ENCODE measurements at regions not wholly inside any gene's neighbourhood (a gene's known extent, or its start where the extent isn't known, plus 50 kb on each side); places are given as distances from the start of the nearest gene placed in this dataset.

GRCh38 chr16:86752582-86753175 is 174.3 kb downstream of the FOXL1 start:
- no peak for FAIRE-seq
- no peak for TF ChIP-seq CTCF (IDR thresholded peaks at IDR 0.05; ENCODE audit: borderline replicate concordance, extremely low read depth, insufficient read depth)
- no peaks in the 10 kb centered on the region for H3K4me1 ChIP-seq (ENCODE audit: control insufficient read depth in 2 of 3, insufficient read depth in 2 of 3, low read depth in 1 of 3, low read length in 3 of 3)
- no peaks in the 10 kb centered on the region for H3K36me3 ChIP-seq (ENCODE audit: control insufficient read depth in 2 of 3, insufficient read depth in 3 of 3, low read length in 3 of 3)
- no peaks in the 10 kb centered on the region for H3K9me3 ChIP-seq (ENCODE audit: control insufficient read depth in 2 of 3, insufficient read depth in 1 of 3, low read length in 3 of 3)
- intact Hi-C loops (cut with DNase I): no loop called here
- no peak overlapping the region for H3K4me3 ChIP-seq (ENCODE audit: low read length in 3 of 3)
- DNase-seq: no peak
- no peak overlapping the region for H3K9ac ChIP-seq (ENCODE audit: low read length in 3 of 3)
- no peak overlapping the region for H3K27ac ChIP-seq (ENCODE audit: low read depth in 2 of 2, low read length in 2 of 2)
- no peaks in the 10 kb centered on the region for H3K27me3 ChIP-seq (ENCODE audit: control insufficient read depth, insufficient read depth, low read length)

GRCh38 chr16:86753399-86753798 is 175.1 kb downstream of the FOXL1 start:
- no peaks in the 10 kb centered on the region for H3K36me3 ChIP-seq (ENCODE audit: control insufficient read depth in 2 of 3, insufficient read depth in 3 of 3, low read length in 3 of 3)
- intact Hi-C loops (cut with DNase I): no loop called here
- TF ChIP-seq CTCF (IDR thresholded peaks at IDR 0.05; ENCODE audit: borderline replicate concordance, extremely low read depth, insufficient read depth): no peak

GRCh38 chr16:86755571-86756006 is 177.2 kb downstream of the FOXL1 start:
- Histone ChIP-seq H3K27ac (ENCODE audit: low read depth in 2 of 2, low read length in 2 of 2) (no peak overlapping the region), H3K9me3 (ENCODE audit: control insufficient read depth in 2 of 3, insufficient read depth in 1 of 3, low read length in 3 of 3) (no peaks in the 10 kb centered on the region), H3K9ac (ENCODE audit: low read length in 3 of 3) (no peak overlapping the region), H3K4me3 (ENCODE audit: low read length in 3 of 3) (no peak overlapping the region), H3K27me3 (ENCODE audit: control insufficient read depth, insufficient read depth, low read length) (no peaks in the 10 kb centered on the region), H3K4me1 (ENCODE audit: control insufficient read depth in 2 of 3, insufficient read depth in 2 of 3, low read depth in 1 of 3, low read length in 3 of 3) (no peaks in the 10 kb centered on the region), H3K36me3 (ENCODE audit: control insufficient read depth in 2 of 3, insufficient read depth in 3 of 3, low read length in 3 of 3) (no peaks in the 10 kb centered on the region)
- intact Hi-C loops (cut with DNase I): no loop called here
- no peak for TF ChIP-seq CTCF (IDR thresholded peaks at IDR 0.05; ENCODE audit: borderline replicate concordance, extremely low read depth, insufficient read depth)
- no peak for DNase-seq
- FAIRE-seq: no peak

More at GRCh38 chr16:86753399-86753798, 175.1 kb downstream of the FOXL1 start:
- DNase-seq (no peak), FAIRE-seq (no peak)
- H3K27me3 ChIP-seq (ENCODE audit: control insufficient read depth, insufficient read depth, low read length): no peaks in the 10 kb centered on the region
- H3K9me3 ChIP-seq (ENCODE audit: control insufficient read depth in 2 of 3, insufficient read depth in 1 of 3, low read length in 3 of 3): no peaks in the 10 kb centered on the region
- no peak overlapping the region for H3K9ac ChIP-seq (ENCODE audit: low read length in 3 of 3)
- no peaks in the 10 kb centered on the region for H3K4me1 ChIP-seq (ENCODE audit: control insufficient read depth in 2 of 3, insufficient read depth in 2 of 3, low read depth in 1 of 3, low read length in 3 of 3)
- H3K27ac ChIP-seq (ENCODE audit: low read depth in 2 of 2, low read length in 2 of 2): no peak overlapping the region
- no peak overlapping the region for H3K4me3 ChIP-seq (ENCODE audit: low read length in 3 of 3)

Data from kidney (tissue), 13 donors.